DND-41 (cell line): ENCODE measurements at regions not wholly inside any gene's neighbourhood (a gene's known extent, or its start where the extent isn't known, plus 50 kb on each side); places are given as distances from the start of the nearest gene placed in this dataset.
"Not testable (repeated sequence)": the region's sequence is repeated elsewhere in the genome, so short reads cannot be mapped to it uniquely, and the experiment has no call there.

Experiments
- CTCF ChIP-seq: IDR thresholded peaks from 2 replicates; pipeline ENCODE4 v1.5.1; 2012; ENCODE audit warnings: borderline replicate concordance, low read length, moderate library complexity, mild to moderate bottlenecking; ENCODE audit not compliant: poor library complexity, severe bottlenecking; ENCODE audit errors: extremely low read depth
- EZH2 ChIP-seq: IDR thresholded peaks from 3 replicates; pipeline ENCODE4 v1.6.1; 2012; ENCODE audit warnings: borderline replicate concordance, low read depth, mild to moderate bottlenecking, moderate library complexity, low read length, inconsistent platforms; ENCODE audit not compliant: severe bottlenecking

- not testable (repeated sequence) for TF ChIP-seq CTCF, EZH2
Observed at GRCh38 chr9:25102204-25102603, 556.5 kb upstream of the IZUMO3 start.
